Skeletal muscle cell (primary cell): ENCODE measurements at regions not wholly inside any gene's neighbourhood (a gene's known extent, or its start where the extent isn't known, plus 50 kb on each side); places are given as distances from the start of the nearest gene placed in this dataset.
A peak's percentile ranks its signal among the peaks of the same experiment; 100 is the strongest.

Experiments used
- DNase-seq: peaks from one replicate; pipeline ENCODE4 v3.0.0-alpha.2; 2010; ENCODE audit warnings: low read depth
- H3K4me3 ChIP-seq: 2 replicates; pipeline ENCODE4 v1.5.1; 2011; ENCODE audit warnings: low read depth, mild to moderate bottlenecking, control low read depth, low read length, moderate library complexity

DNA sequence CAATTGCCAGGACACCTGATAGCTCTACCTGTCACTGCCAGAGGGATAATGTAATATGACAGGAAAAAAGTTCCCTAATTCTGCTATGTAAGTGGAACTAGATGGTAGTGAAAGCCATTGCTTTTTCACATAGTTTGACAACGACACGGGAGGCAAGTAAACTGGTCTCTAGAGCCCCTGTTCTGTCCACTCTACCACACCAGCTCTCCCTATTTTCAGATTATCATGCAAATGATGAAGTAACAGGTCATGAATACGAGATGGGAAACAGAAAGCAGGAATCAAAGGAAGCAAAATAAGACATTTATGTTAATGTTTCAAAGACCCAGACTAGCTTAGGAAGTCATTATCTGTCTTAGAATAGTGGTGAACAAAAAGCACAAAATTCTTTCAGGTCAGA lies 56.2 kb downstream of the TAF11L14 start:
- no peak for DNase-seq
- no peak overlapping the region for H3K4me3 ChIP-seq

- no peak for DNase-seq
- H3K4me3 ChIP-seq = no peak overlapping the region
These were observed 57.5 kb downstream of the TAF11L14 start for GRCh38 chr5:17691762-17692161.

GRCh38 chr5:17694371-17694770 lies 60.1 kb downstream of the TAF11L14 start:
- no peak for DNase-seq

DNA sequence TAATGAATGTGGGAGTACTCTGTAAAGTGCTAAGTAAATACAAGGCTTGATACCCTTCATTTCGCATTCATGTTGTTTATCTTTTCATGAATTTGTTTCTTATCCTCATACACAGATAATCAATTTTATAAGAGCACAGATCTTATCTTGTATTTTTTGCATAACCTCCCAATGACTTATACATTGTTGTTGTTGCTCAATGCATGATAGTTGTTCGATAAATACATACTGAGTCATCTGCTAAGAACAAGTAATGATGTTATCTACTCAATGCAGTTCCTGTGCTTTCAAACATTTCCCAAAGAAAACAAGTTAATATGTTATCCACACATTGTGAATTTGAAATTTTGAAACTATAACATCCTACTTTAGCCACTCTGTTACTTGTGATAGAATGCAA lies 60.7 kb downstream of the TAF11L14 start:
- no peak overlapping the region for H3K4me3 ChIP-seq
- DNase-seq = no peak

More at GRCh38 chr5:17694371-17694770, 60.1 kb downstream of the TAF11L14 start:
- H3K4me3 ChIP-seq = no peak overlapping the region

DNA sequence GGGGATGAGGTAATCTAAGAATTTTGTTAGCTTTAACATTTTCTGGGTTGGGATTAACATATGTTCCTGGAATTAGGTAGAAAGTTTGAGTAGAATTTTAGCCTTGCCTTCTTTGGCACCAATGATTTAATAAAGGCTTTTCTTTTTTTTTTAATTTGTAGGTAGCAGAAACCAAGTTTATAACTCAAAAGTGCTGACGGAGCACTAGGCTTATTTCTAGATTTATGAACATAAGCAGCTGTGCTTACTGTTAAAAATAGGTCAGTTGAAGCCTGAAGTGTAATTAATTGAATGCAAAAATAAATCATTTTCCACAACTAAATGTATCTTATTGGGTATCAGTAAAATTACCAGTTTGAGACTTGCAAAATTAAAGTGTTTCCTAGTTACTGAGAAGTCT lies 62.4 kb downstream of the TAF11L14 start:
- no peak overlapping the region for H3K4me3 ChIP-seq
- DNase-seq = no peak

- DNase-seq = no peak
- no peak overlapping the region for H3K4me3 ChIP-seq
These were observed 63.4 kb downstream of the TAF11L14 start for GRCh38 chr5:17697671-17698070.

DNA sequence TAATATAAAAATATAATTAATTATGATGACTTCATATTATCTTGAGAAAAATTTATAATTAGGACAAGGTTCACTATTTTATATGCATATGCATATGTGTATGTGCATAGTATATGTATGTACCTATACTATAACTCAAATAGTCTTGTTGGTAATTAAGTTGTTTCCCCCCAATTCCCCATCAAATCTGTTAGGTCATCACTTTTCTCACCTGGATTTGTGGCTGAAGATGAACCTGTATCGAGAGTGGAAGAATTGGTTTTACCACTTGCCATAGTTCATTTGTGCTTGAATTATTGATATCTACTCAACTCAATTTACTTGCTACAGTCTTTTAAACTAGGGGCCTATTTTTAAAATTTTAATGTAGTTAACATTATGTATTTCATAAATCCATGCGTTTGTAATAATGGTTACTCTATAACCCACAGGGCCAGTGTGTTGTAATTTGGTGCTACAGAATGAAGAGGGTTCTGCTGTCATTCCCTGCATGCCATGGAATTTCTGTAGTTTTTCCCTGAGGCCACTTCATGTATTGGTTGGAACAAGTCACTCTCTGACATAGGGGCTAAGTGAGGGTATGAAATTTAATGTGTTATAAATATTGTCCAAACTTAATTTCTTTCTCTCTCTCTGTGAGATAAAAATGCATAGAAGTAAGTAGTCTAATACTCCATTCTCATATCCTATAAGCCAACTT lies 74.9 kb downstream of the TAF11L14 start:
- DNase-seq = no peak
- H3K4me3 ChIP-seq = no peak overlapping the region

GRCh38 chr5:17713301-17713700 lies 79.0 kb downstream of the TAF11L14 start:
- H3K4me3 ChIP-seq = no peak overlapping the region
- no peak for DNase-seq

- H3K4me3 ChIP-seq = no peak overlapping the region
- no peak for DNase-seq
These were observed 79.9 kb downstream of the TAF11L14 start for GRCh38 chr5:17714186-17714585.

- no peak overlapping the region for H3K4me3 ChIP-seq
- DNase-seq = no peak
These were observed 85.3 kb downstream of the TAF11L14 start for GRCh38 chr5:17719592-17719991.

DNA sequence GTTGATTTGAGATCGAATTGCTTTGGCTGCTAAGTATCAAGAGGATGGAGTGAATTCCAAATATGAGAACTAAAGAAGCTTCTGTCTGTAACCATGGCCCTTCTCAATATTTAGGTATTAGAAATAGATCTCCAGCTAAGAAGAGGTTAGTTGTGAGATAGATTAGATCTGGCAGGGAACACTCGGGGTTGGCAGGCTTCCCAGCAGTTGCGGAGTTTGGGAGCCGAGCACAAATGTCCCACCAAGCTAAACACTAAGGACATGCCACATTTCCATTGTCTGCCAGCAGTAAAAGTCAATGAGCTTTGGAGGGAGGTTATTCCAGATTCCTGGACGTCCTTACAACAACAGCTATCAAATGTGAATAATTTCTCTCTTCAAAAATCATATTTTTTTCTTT lies 85.8 kb downstream of the TAF11L14 start:
- no peak overlapping the region for H3K4me3 ChIP-seq
- no peak for DNase-seq

GRCh38 chr5:17723876-17724275 lies 89.6 kb downstream of the TAF11L14 start:
- H3K4me3 ChIP-seq = no peak overlapping the region
- no peak for DNase-seq

- no peak for DNase-seq
- no peak overlapping the region for H3K4me3 ChIP-seq
These were observed 92.8 kb downstream of the TAF11L14 start for GRCh38 chr5:17727098-17727497.

DNA sequence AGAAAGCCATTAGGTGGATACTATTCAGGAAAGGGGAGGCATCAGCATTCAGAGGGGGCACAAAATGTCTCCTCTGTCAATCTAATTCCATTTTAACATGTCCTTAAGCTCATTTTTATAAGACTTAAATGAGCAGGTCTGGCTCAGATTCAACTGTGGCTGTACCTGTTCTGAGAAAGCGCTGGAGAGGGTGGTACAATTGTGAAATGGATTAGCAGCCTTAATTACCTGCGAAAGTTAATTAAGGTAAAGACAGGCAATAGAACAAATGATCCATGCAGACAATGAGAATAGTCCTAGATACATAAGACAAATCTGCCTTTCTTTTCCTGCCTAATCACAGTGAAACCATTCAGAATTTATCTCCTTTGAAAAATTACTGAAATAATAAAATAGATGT lies 96.2 kb downstream of the TAF11L14 start:
- no peak overlapping the region for H3K4me3 ChIP-seq
- no peak for DNase-seq

DNA sequence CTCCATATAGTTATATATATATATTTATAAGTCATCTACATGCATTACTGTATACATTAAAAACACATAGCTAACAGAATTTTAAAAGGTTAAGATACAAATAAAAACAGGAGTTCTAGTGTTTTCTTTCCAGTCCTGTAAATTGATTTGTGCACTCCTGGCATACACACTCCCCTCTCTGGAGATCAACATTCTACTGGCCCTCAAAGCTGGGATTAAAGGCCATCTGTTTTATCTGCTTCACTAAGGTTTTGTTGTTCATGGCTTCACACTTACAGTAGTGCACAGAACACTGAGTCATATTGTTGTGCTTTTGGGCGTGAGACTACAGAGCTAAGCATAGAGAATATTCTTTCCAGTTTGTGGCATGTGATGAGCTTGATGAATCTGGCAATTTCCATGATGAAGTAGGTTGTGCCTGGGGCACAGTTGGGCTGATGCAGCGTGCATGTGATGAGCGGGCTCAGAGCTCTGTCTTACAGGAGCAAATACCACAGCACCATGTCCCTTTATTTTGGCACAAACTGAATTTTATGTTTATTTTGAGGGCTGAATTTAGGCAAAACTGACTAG lies 98.2 kb downstream of the TAF11L14 start:
- no peak for DNase-seq
- no peak overlapping the region for H3K4me3 ChIP-seq

- DNase-seq = no peak
- no peak overlapping the region for H3K4me3 ChIP-seq
These were observed 99.8 kb downstream of the TAF11L14 start for GRCh38 chr5:17734011-17734410.

DNA sequence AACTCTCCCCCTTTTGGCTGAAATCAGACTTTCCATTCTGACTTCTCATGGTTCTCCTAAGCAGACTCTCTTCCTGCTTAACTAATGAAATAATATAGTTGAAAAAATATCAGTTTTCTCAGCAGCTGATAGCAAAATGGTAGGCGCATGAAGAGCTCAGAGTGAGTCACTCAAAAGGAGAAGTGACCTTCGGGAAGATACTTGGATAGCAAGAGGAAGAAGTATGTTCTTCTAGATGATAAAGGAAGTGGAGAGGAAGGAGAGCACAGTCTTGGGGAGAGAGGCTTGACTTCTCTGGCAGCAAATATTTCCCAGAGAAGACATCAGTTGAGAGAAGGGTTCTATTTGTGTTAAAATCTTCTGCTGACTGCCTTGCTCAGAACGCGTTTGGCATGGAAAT lies 101.5 kb downstream of the TAF11L14 start:
- H3K4me3 ChIP-seq = no peak overlapping the region
- DNase-seq = no peak

GRCh38 chr5:17737092-17737491 lies 102.8 kb downstream of the TAF11L14 start:
- no peak for DNase-seq
- no peak overlapping the region for H3K4me3 ChIP-seq

GRCh38 chr5:17738446-17738845 lies 104.2 kb downstream of the TAF11L14 start:
- no peak for DNase-seq
- H3K4me3 ChIP-seq = no peak overlapping the region

- no peak overlapping the region for H3K4me3 ChIP-seq
- DNase-seq = peak; percentile 16
These were observed 109.5 kb downstream of the TAF11L14 start for GRCh38 chr5:17743580-17744435.

DNA sequence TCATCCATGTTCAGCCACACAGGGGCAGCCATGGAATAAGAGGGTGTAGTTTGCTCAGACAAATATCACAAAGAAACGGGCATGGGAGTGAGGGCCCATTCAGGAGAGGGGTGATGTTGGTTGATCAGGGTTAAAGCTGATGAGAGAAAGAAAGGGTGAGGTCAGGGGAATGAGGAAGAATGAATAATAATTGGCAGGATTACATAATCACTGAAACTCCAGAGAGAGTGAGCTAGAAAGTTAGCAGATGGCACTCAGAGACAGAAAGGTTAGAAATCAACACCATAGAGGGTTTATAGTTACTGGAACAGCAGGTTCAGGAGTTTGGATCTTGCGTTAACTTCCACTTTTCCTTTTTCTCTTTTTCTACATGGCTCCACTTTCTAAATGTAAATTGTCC lies 113.9 kb downstream of the TAF11L14 start:
- DNase-seq = no peak

More for the DNA sequence above, 113.9 kb downstream of the TAF11L14 start:
- H3K4me3 ChIP-seq = no peak overlapping the region
